ENCODE measurements at regions not wholly inside any gene's neighbourhood (a gene's known extent, or its start where the extent isn't known, plus 50 kb on each side); places are given as distances from the start of the nearest gene placed in this dataset.

DNA sequence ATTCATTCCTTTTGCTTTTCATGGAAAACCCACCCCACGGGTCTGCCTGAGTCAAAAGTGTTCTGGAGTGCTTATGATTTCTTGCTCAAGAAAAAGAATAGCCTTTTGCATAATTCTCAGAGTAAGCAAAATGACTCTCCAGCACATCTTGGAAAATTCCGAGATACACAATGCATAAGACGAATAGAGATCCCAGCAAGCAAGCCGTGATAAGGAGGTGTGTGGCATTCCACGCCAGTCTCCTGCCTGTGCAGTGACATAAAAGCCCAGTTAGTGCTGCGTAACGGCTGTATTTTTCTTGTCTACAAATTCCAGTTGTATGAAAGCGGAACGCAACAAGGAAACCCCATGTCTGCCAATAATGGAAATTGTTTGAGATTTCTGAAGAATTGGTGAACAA, 237.9 kb upstream of the GATB start:
- TF ChIP-seq, protein P1, sequence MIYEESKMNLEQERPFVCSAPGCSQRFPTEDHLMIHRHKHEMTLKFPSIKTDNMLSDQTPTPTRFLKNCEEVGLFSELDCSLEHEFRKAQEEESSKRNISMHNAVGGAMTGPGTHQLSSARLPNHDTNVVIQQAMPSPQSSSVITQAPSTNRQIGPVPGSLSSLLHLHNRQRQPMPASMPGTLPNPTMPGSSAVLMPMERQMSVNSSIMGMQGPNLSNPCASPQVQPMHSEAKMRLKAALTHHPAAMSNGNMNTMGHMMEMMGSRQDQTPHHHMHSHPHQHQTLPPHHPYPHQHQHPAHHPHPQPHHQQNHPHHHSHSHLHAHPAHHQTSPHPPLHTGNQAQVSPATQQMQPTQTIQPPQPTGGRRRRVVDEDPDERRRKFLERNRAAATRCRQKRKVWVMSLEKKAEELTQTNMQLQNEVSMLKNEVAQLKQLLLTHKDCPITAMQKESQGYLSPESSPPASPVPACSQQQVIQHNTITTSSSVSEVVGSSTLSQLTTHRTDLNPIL (CRISPR knock-in tag; IDR thresholded peaks at IDR 0.05; ENCODE audit: low read depth), result no peak
- TF ChIP-seq ISL1 (CRISPR knock-in tag; IDR thresholded peaks at IDR 0.05), result no peak
- ATAC-seq, result no peak

DNA sequence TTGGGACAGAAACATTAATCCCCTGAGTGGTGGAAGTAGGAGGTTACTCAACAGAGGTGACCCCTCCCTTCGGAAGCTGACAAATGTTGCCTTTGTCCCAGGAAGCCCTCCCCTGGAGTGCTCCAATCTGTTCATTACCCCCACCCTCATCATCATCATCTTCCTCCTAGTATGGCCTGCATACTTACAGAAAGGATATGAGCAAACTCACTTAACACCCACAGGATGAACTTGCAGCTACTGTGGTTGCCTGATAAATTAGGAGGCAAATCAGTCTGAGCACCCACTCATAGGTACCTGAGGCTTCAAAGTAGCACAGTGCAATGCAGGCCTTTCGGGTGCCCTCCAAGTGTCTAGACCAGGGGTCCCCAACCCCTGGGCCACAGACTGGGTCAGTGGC, 236.7 kb upstream of the GATB start:
- no peak for TF ChIP-seq ZFP3 (CRISPR knock-in tag; IDR thresholded peaks at IDR 0.05)
- no peak for TF ChIP-seq ZNF70 (CRISPR knock-in tag; IDR thresholded peaks at IDR 0.05)
- TF ChIP-seq CSDC2 (CRISPR knock-in tag; IDR thresholded peaks at IDR 0.05), result no peak
- no peak for TF ChIP-seq RARB (CRISPR knock-in tag; IDR thresholded peaks at IDR 0.05)
- no peak for TF ChIP-seq TCF4 (CRISPR knock-in tag; IDR thresholded peaks at IDR 0.05; ENCODE audit: borderline replicate concordance)
- no peak for TF ChIP-seq ESRRG (CRISPR knock-in tag; IDR thresholded peaks at IDR 0.05)
- no peak for TF ChIP-seq OSR1 (CRISPR knock-in tag; IDR thresholded peaks at IDR 0.05)
- TF ChIP-seq ZFP30 (CRISPR knock-in tag; IDR thresholded peaks at IDR 0.05), result no peak
- TF ChIP-seq, protein P2, sequence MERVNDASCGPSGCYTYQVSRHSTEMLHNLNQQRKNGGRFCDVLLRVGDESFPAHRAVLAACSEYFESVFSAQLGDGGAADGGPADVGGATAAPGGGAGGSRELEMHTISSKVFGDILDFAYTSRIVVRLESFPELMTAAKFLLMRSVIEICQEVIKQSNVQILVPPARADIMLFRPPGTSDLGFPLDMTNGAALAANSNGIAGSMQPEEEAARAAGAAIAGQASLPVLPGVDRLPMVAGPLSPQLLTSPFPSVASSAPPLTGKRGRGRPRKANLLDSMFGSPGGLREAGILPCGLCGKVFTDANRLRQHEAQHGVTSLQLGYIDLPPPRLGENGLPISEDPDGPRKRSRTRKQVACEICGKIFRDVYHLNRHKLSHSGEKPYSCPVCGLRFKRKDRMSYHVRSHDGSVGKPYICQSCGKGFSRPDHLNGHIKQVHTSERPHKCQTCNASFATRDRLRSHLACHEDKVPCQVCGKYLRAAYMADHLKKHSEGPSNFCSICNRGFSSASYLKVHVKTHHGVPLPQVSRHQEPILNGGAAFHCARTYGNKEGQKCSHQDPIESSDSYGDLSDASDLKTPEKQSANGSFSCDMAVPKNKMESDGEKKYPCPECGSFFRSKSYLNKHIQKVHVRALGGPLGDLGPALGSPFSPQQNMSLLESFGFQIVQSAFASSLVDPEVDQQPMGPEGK (CRISPR knock-in tag; IDR thresholded peaks at IDR 0.05; ENCODE audit: borderline replicate concordance), result no peak
- TF ChIP-seq ISL1 (CRISPR knock-in tag; IDR thresholded peaks at IDR 0.05), result no peak
- TF ChIP-seq SNAI2 (CRISPR knock-in tag; IDR thresholded peaks at IDR 0.05), result no peak
- TF ChIP-seq ARNTL (CRISPR knock-in tag; IDR thresholded peaks at IDR 0.05; ENCODE audit: borderline replicate concordance, low read depth), result no peak
- TF ChIP-seq GLIS3 (CRISPR knock-in tag; IDR thresholded peaks at IDR 0.05), result no peak
- TF ChIP-seq, protein P1 (CRISPR knock-in tag; IDR thresholded peaks at IDR 0.05; ENCODE audit: low read depth), result no peak
- TF ChIP-seq, protein P3, sequence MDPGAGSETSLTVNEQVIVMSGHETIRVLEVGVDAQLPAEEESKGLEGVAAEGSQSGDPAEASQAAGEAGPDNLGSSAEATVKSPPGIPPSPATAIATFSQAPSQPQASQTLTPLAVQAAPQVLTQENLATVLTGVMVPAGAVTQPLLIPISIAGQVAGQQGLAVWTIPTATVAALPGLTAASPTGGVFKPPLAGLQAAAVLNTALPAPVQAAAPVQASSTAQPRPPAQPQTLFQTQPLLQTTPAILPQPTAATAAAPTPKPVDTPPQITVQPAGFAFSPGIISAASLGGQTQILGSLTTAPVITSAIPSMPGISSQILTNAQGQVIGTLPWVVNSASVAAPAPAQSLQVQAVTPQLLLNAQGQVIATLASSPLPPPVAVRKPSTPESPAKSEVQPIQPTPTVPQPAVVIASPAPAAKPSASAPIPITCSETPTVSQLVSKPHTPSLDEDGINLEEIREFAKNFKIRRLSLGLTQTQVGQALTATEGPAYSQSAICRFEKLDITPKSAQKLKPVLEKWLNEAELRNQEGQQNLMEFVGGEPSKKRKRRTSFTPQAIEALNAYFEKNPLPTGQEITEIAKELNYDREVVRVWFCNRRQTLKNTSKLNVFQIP (CRISPR knock-in tag; IDR thresholded peaks at IDR 0.05; ENCODE audit: borderline replicate concordance, low read depth), result no peak
- TF ChIP-seq BACH2 (CRISPR knock-in tag; IDR thresholded peaks at IDR 0.05; ENCODE audit: borderline replicate concordance), result no peak
- TF ChIP-seq ZC3H10 (CRISPR knock-in tag; IDR thresholded peaks at IDR 0.05), result no peak
- ATAC-seq, result no peak

DNA sequence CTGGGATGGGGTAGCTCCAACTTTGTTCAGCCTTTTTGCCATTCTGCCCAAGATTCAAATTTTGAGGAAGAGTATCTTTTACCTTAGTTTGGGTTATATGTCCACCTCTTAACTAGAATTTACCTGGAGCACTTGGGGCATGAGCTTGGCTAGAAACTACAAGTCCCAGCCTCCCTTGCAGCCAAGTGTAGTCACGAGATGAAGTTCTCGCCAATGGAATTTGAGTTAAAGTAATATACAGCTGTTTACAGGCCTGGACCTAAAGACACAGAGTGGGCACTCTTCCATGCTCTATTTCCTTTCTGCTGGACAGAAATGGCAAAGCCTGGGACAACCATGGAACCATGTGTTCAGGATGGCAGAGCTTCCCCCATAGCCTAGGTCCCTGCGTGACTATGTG, 233.6 kb upstream of the GATB start:
- TF ChIP-seq BACH2 (CRISPR knock-in tag; IDR thresholded peaks at IDR 0.05; ENCODE audit: borderline replicate concordance), result no peak
- TF ChIP-seq RARB (CRISPR knock-in tag; IDR thresholded peaks at IDR 0.05), result no peak
- TF ChIP-seq TCF4 (CRISPR knock-in tag; IDR thresholded peaks at IDR 0.05; ENCODE audit: borderline replicate concordance), result no peak
- TF ChIP-seq, protein P3 (CRISPR knock-in tag; IDR thresholded peaks at IDR 0.05; ENCODE audit: borderline replicate concordance, low read depth), result no peak
- TF ChIP-seq, protein P4, sequence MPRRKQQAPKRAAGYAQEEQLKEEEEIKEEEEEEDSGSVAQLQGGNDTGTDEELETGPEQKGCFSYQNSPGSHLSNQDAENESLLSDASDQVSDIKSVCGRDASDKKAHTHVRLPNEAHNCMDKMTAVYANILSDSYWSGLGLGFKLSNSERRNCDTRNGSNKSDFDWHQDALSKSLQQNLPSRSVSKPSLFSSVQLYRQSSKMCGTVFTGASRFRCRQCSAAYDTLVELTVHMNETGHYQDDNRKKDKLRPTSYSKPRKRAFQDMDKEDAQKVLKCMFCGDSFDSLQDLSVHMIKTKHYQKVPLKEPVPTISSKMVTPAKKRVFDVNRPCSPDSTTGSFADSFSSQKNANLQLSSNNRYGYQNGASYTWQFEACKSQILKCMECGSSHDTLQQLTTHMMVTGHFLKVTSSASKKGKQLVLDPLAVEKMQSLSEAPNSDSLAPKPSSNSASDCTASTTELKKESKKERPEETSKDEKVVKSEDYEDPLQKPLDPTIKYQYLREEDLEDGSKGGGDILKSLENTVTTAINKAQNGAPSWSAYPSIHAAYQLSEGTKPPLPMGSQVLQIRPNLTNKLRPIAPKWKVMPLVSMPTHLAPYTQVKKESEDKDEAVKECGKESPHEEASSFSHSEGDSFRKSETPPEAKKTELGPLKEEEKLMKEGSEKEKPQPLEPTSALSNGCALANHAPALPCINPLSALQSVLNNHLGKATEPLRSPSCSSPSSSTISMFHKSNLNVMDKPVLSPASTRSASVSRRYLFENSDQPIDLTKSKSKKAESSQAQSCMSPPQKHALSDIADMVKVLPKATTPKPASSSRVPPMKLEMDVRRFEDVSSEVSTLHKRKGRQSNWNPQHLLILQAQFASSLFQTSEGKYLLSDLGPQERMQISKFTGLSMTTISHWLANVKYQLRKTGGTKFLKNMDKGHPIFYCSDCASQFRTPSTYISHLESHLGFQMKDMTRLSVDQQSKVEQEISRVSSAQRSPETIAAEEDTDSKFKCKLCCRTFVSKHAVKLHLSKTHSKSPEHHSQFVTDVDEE (CRISPR knock-in tag; IDR thresholded peaks at IDR 0.05), result no peak
- TF ChIP-seq, protein P5, sequence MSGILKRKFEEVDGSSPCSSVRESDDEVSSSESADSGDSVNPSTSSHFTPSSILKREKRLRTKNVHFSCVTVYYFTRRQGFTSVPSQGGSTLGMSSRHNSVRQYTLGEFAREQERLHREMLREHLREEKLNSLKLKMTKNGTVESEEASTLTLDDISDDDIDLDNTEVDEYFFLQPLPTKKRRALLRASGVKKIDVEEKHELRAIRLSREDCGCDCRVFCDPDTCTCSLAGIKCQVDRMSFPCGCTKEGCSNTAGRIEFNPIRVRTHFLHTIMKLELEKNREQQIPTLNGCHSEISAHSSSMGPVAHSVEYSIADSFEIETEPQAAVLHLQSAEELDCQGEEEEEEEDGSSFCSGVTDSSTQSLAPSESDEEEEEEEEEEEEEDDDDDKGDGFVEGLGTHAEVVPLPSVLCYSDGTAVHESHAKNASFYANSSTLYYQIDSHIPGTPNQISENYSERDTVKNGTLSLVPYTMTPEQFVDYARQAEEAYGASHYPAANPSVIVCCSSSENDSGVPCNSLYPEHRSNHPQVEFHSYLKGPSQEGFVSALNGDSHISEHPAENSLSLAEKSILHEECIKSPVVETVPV (CRISPR knock-in tag; IDR thresholded peaks at IDR 0.05), result no peak
- ATAC-seq, result no peak
